ENCODE measurements at regions not wholly inside any gene's neighbourhood (a gene's known extent, or its start where the extent isn't known, plus 50 kb on each side); places are given as distances from the start of the nearest gene placed in this dataset.
A peak's percentile ranks its signal among the peaks of the same experiment; 100 is the strongest.

DNA sequence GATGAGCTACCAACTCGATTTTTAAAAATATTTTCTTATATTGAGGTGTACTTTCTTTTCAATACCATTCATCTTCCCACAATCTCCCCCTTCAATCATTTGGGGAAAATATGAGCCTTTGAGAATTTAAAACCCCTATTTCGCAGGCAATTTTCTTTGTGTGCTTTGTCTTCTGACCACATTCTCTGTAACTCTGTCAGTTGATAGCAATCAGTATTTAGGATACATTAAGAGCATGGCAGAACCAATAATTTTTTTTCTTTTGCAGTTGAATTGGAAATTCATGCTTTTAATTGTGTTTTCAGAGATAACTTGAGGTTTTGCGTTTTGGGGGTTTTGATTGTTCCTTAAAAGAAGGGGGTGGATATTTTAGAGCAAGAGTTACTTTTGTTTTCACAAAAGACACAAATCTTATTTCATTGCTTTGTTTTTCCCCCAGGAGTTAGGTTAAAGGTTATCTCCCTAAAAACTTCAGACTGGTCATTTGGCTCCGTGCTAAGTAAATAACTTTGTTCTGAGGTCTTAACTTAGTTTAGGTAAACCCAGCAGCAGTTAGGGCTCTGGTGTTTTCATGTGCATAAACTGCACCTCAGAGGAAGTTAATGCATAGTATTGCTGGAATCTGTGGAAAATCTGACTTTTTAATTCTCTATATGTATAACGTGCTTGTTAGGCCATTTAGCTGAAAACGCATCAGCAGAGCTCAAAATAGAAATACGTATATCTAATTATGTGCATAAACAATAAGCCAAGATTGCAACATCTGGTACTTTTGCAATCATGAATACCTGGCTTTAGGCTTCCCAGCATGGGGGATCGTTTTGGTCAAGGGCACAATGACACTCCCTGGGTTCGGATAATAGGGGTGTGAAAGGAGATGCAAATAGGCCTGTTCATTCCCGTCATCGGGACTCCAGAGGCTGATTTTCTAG, 676.4 kb upstream of the ANKRD30A start:
- Histone ChIP-seq H3K36me3 (replicated peaks in 1 of 2; ENCODE audit: insufficient read depth in 1 of 2, low read depth in 2 of 2) (no peaks in the 10 kb centered on the region), H3K9me3 (no peaks in the 10 kb centered on the region), H3K4me1 (peaks cover 7% of the 10 kb centered on the region), H3K27me3 (no peaks in the 10 kb centered on the region), H3K27ac (peak overlapping the region in 3 of 4 donors; percentile 1 to 5 (median 5)), H3K4me3 (no peak overlapping the region)
- ATAC-seq (no peak), DNase-seq (no peak)
- WGBS, 2 donors: 24 to 25% methylated on average over 11 of the region's 11 CpGs
- TF ChIP-seq POLR2A (IDR thresholded peaks at IDR 0.05): no peak
- TF ChIP-seq, protein P1, sequence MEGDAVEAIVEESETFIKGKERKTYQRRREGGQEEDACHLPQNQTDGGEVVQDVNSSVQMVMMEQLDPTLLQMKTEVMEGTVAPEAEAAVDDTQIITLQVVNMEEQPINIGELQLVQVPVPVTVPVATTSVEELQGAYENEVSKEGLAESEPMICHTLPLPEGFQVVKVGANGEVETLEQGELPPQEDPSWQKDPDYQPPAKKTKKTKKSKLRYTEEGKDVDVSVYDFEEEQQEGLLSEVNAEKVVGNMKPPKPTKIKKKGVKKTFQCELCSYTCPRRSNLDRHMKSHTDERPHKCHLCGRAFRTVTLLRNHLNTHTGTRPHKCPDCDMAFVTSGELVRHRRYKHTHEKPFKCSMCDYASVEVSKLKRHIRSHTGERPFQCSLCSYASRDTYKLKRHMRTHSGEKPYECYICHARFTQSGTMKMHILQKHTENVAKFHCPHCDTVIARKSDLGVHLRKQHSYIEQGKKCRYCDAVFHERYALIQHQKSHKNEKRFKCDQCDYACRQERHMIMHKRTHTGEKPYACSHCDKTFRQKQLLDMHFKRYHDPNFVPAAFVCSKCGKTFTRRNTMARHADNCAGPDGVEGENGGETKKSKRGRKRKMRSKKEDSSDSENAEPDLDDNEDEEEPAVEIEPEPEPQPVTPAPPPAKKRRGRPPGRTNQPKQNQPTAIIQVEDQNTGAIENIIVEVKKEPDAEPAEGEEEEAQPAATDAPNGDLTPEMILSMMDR (IDR thresholded peaks at IDR 0.05): no peak
- intact Hi-C loops (cut with DNase I): no loop called here

DNA sequence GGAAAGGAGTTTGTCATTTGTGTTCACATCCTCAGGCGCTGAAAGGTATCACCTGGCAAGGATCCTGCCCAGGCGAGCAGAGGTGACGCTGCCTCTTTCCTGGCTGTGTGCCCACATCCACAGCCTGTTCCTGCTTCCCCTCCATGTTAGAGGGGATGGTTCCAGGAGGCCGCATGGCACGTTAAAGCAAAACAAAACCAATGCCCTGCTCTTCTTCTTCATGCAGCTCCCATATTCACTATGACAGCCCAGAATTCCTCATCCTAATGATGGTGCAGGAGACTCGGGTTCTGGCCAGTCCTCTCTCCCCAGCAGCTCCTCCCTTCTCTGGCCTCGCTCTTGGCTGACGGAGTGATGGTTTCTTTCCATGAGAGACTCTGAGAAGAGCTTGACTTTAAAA, 678.5 kb upstream of the ANKRD30A start:
- 39 to 58% methylated on average over 8 of the region's 8 CpGs for WGBS, 2 donors
- Histone ChIP-seq H3K27ac (no peak overlapping the region), H3K27me3 (no peaks in the 10 kb centered on the region), H3K4me3 (no peak overlapping the region), H3K4me1 (peaks cover 7% of the 10 kb centered on the region), H3K36me3 (replicated peaks in 1 of 2; ENCODE audit: insufficient read depth in 1 of 2, low read depth in 2 of 2) (no peaks in the 10 kb centered on the region), H3K9me3 (no peaks in the 10 kb centered on the region)
- intact Hi-C loops (cut with DNase I): no loop called here
- DNase-seq: peak; percentile 23 to 63 (median 46)
- ATAC-seq: peak; percentile 21
- no peak for TF ChIP-seq POLR2A (IDR thresholded peaks at IDR 0.05)
- TF ChIP-seq, protein P1 (IDR thresholded peaks at IDR 0.05): no peak

DNA sequence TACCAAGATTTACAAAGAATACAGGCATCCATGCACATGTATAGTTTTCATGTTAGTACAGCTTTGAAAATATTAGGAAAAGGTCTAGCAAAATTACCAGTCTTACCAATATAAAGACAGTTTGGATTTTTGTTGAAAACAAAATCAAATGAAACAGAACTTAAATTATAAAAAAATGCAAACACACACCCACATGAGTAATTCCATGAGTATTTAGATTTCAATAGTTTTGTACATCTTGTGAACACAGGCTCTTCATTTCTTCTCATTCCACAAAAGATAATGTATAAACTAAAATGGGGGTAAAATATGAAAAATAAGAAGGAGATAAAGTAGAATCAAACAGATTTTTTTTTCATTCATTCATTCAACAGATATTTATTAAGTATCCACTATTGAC, 682.2 kb upstream of the ANKRD30A start:
- no peak for TF ChIP-seq POLR2A (IDR thresholded peaks at IDR 0.05)
- TF ChIP-seq, protein P1 (IDR thresholded peaks at IDR 0.05): no peak
- no peaks in the 10 kb centered on the region for H3K36me3 ChIP-seq (replicated peaks in 1 of 2; ENCODE audit: insufficient read depth in 1 of 2, low read depth in 2 of 2)
- intact Hi-C loops (cut with DNase I): no loop called here
- DNase-seq: no peak
- no peaks in the 10 kb centered on the region for H3K4me1 ChIP-seq
- ATAC-seq: no peak
- no peak overlapping the region for H3K4me3 ChIP-seq
- H3K27ac ChIP-seq: no peak overlapping the region
- no peaks in the 10 kb centered on the region for H3K27me3 ChIP-seq
- no peaks in the 10 kb centered on the region for H3K9me3 ChIP-seq

DNA sequence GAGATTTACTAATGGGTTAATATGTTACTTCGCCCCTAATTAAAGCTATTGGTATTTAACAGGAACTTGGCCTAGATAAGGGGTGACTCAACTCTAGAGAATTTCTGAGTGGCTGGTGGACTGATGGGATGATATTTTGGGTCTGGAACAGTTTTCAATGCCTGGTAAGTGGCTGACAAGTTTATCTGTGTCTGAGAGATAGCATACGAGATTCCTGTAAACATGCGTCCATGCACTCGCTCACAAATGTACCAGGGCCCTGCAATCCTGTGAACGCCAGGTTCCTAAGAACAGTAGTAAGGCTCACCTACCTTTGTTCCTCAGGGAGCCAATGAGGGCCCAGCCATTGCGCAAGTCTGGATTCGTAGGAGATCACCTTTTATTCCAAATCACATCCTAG, 683.8 kb upstream of the ANKRD30A start:
- ATAC-seq: peak; percentile 71
- Histone ChIP-seq H3K36me3 (replicated peaks in 1 of 2; ENCODE audit: insufficient read depth in 1 of 2, low read depth in 2 of 2) (no peaks in the 10 kb centered on the region), H3K27ac (peak overlapping the region in 2 of 4 donors; percentile 54 to 56)

More for the DNA sequence above, 683.8 kb upstream of the ANKRD30A start:
- no peak overlapping the region for H3K4me3 ChIP-seq
- DNase-seq: no peak
- H3K27me3 ChIP-seq: no peaks in the 10 kb centered on the region
- no peaks in the 10 kb centered on the region for H3K4me1 ChIP-seq
- WGBS, 2 donors: 27 to 32% methylated on average over 7 of the region's 7 CpGs
- intact Hi-C loops (cut with DNase I): no loop called here
- no peaks in the 10 kb centered on the region for H3K9me3 ChIP-seq
- TF ChIP-seq, protein P1 (IDR thresholded peaks at IDR 0.05): no peak
- TF ChIP-seq POLR2A (IDR thresholded peaks at IDR 0.05): no peak
